ENCODE measurements at regions not wholly inside any gene's neighbourhood (a gene's known extent, or its start where the extent isn't known, plus 50 kb on each side); places are given as distances from the start of the nearest gene placed in this dataset.
"Not testable (repeated sequence)": the region's sequence is repeated elsewhere in the genome, so short reads cannot be mapped to it uniquely, and the experiment has no call there.

DNA sequence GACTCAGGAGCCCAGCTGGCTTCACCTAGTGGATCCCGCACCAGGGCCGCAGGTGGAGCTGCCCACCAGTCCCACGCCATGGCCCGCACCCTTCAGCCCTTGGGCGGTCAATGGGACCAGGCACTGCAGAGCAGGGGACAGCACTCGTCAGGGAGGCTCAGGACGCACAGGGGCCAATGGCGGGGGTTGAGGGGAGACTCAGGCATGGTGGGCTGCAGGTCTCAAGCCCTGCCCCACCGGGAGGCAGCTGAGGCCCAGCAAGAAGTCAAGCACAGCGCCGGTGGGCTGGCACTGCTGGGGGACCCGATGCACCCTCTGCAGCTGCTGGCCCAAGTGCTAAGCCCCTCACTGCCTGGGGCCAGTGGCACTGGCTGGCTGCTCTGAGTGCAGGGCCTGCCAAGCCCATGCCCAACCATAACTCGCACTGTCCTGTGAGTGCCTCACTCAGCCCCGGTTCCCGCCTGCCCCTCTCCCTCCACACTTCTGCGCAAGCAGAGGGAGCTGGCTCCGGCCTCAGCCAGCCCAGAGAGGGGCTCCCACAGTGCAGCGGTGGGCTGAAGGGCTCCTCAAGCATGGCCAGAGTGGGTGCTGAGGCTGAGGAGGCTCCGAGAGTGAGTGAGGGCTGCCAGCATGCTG lies 111.7 kb upstream of the PGR start:
- H3K79me2 ChIP-seq (ENCODE audit: insufficient read depth): no peaks in the 10 kb centered on the region
- H3F3A ChIP-seq (ENCODE audit: insufficient read depth): no peaks in the 10 kb centered on the region
- WGBS, 2 experiments (ENCODE audit: low coverage in 1 of 2, low lambda C conversion rate in 2 of 2, missing lambda C conversion rate in 2 of 2): 65% methylated on average over 19 of the region's 19 CpGs
- TF ChIP-seq EZH2phosphoT487 (IDR thresholded peaks at IDR 0.05; ENCODE audit: insufficient read depth, low read depth): no peak
- in situ Hi-C loops (cut with MboI): no loop called here
- no peak overlapping the region for H3K9ac ChIP-seq
- no peaks in the 10 kb centered on the region for H4K20me1 ChIP-seq (ENCODE audit: insufficient read depth)
- H2AFZ ChIP-seq: no peak overlapping the region
- no peaks in the 10 kb centered on the region for H3K9me2 ChIP-seq (ENCODE audit: insufficient read depth)
- H3K9me3 ChIP-seq (ENCODE audit: low read depth): no peaks in the 10 kb centered on the region
- H3K27ac ChIP-seq: no peak overlapping the region
- no peak for DNase-seq
- no peak overlapping the region for H3K4me2 ChIP-seq (ENCODE audit: unreplicated experiment)
- no peak overlapping the region for H3K4me3 ChIP-seq
- no peaks in the 10 kb centered on the region for H3K27me3 ChIP-seq (replicated peaks; ENCODE audit: insufficient read depth)
- no peaks in the 10 kb centered on the region for H3K4me1 ChIP-seq (ENCODE audit: insufficient read depth)
- H3K36me3 ChIP-seq (ENCODE audit: low read depth): no peaks in the 10 kb centered on the region

DNA sequence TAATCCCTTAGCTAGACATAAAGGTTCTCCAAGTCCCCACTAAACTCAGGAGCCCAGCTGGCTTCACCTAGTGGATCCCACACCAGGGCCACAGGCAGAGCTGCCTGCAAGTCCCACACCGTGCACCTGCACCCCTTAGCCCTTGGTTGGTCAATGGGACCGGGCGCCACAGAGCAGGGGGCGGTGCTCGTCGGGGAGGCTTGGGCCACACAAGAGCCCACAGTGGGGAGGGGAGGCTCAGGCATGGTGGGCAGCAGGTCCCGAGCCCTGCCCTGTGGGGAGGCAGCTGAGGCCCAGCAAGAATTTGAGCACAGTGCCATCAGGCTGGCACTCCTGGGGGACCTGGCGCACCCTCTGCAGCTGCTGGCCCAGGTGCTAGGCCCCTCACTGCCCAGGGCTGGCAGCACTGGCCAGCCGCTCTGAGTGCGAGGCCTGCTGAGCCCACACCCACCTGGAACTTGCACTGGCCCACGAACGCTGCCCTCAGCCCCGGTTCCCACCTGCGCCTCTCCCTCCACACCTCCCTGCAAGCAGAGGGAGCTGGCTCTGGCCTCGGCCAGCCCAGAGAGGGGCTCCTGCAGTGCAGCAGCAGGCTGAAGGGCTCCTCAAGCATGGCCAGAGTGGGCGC lies 101.7 kb upstream of the PGR start:
- H3K4me2 ChIP-seq (ENCODE audit: unreplicated experiment); H3K9ac ChIP-seq; H3F3A ChIP-seq (ENCODE audit: insufficient read depth); H3K4me1 ChIP-seq (ENCODE audit: insufficient read depth); H3K27me3 ChIP-seq (replicated peaks; ENCODE audit: insufficient read depth); H3K27ac ChIP-seq; H3K4me3 ChIP-seq; H4K20me1 ChIP-seq (ENCODE audit: insufficient read depth); H3K9me3 ChIP-seq (ENCODE audit: low read depth); H3K79me2 ChIP-seq (ENCODE audit: insufficient read depth); in situ Hi-C loops (cut with MboI); H3K36me3 ChIP-seq (ENCODE audit: low read depth); H3K9me2 ChIP-seq (ENCODE audit: insufficient read depth); DNase-seq; H2AFZ ChIP-seq: not testable (repeated sequence)
- 52 to 65% methylated on average over 9 to 13 of the region's 16 CpGs for WGBS, 2 experiments (ENCODE audit: low coverage in 1 of 2, low lambda C conversion rate in 2 of 2, missing lambda C conversion rate in 2 of 2)

DNA sequence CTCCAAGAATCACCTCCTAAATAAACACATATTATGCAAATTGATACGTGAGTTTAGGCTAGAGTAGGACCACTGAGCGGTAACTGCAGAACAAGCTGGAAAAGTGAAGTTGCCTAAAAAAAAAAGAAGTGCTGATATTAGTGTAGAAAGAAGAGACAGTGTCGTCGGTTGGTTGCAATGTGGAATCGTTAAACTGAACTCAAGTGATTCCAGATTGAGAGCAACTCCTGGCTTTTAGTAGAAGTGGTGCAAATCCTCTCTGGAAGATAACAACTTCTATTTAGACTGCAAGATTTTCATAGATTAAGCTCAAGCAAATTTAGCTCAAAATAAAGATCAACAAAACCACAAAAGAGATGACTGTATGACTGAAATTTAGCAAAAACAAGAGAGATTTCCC lies 97.0 kb upstream of the PGR start:
- 1 to 6% methylated on average over 5 of the region's 5 CpGs for WGBS, 2 experiments (ENCODE audit: low coverage in 1 of 2, low lambda C conversion rate in 2 of 2, missing lambda C conversion rate in 2 of 2)

DNA sequence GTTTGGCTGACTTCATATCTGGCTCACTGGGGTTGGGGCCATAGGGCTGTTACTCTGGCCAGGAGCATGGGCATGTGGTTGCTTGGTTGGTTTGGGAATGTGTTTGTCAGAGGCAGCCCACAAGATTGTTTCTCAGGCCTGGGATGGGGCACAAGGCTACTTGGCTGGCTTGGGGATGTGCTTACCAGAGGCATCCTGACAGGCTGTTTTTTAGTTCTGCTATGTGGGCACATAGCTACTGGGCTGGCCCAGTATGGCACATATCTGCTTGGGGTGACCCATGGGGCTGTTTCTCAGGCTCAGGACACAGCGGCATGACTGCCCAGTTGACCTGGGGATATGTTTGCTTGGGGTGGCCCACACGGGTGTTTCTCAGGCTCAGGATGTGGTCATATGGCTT lies 94.6 kb upstream of the PGR start:
- H3K4me3 ChIP-seq: no peak overlapping the region
- DNase-seq: no peak
- no peaks in the 10 kb centered on the region for H3K36me3 ChIP-seq (ENCODE audit: low read depth)
- no peak overlapping the region for H2AFZ ChIP-seq
- in situ Hi-C loops (cut with MboI): no loop called here
- no peak overlapping the region for H3K27ac ChIP-seq
- no peaks in the 10 kb centered on the region for H3F3A ChIP-seq (ENCODE audit: insufficient read depth)
- no peaks in the 10 kb centered on the region for H3K27me3 ChIP-seq (replicated peaks; ENCODE audit: insufficient read depth)
- 18 to 30% methylated on average over 2 of the region's 2 CpGs for WGBS, 2 experiments (ENCODE audit: low coverage in 1 of 2, low lambda C conversion rate in 2 of 2, missing lambda C conversion rate in 2 of 2)
- no peaks in the 10 kb centered on the region for H3K9me3 ChIP-seq (ENCODE audit: low read depth)
- no peaks in the 10 kb centered on the region for H4K20me1 ChIP-seq (ENCODE audit: insufficient read depth)
- no peaks in the 10 kb centered on the region for H3K79me2 ChIP-seq (ENCODE audit: insufficient read depth)
- no peaks in the 10 kb centered on the region for H3K9me2 ChIP-seq (ENCODE audit: insufficient read depth)
- H3K4me2 ChIP-seq (ENCODE audit: unreplicated experiment): no peak overlapping the region
- no peak overlapping the region for H3K9ac ChIP-seq
- no peaks in the 10 kb centered on the region for H3K4me1 ChIP-seq (ENCODE audit: insufficient read depth)
- no peak for TF ChIP-seq EZH2 (IDR thresholded peaks at IDR 0.05; ENCODE audit: insufficient read depth, poor library complexity, severe bottlenecking)
- TF ChIP-seq EZH2phosphoT487 (IDR thresholded peaks at IDR 0.05; ENCODE audit: insufficient read depth, low read depth): no peak

More for the DNA sequence above, 97.0 kb upstream of the PGR start:
- Histone ChIP-seq H3K4me3 (no peak overlapping the region), H3K9ac (no peak overlapping the region), H3K36me3 (ENCODE audit: low read depth) (no peaks in the 10 kb centered on the region), H4K20me1 (ENCODE audit: insufficient read depth) (no peaks in the 10 kb centered on the region), H3K4me2 (ENCODE audit: unreplicated experiment) (no peak overlapping the region), H3F3A (ENCODE audit: insufficient read depth) (no peaks in the 10 kb centered on the region), H3K9me3 (ENCODE audit: low read depth) (no peaks in the 10 kb centered on the region), H3K9me2 (ENCODE audit: insufficient read depth) (no peaks in the 10 kb centered on the region), H3K79me2 (ENCODE audit: insufficient read depth) (no peaks in the 10 kb centered on the region), H3K27ac (no peak overlapping the region), H3K4me1 (ENCODE audit: insufficient read depth) (no peaks in the 10 kb centered on the region), H3K27me3 (replicated peaks; ENCODE audit: insufficient read depth) (no peaks in the 10 kb centered on the region), H2AFZ (no peak overlapping the region)
- TF ChIP-seq EZH2phosphoT487 (IDR thresholded peaks at IDR 0.05; ENCODE audit: insufficient read depth, low read depth): no peak
- no peak for TF ChIP-seq EZH2 (IDR thresholded peaks at IDR 0.05; ENCODE audit: insufficient read depth, poor library complexity, severe bottlenecking)
- DNase-seq: no peak
- in situ Hi-C loops (cut with MboI): no loop called here

DNA sequence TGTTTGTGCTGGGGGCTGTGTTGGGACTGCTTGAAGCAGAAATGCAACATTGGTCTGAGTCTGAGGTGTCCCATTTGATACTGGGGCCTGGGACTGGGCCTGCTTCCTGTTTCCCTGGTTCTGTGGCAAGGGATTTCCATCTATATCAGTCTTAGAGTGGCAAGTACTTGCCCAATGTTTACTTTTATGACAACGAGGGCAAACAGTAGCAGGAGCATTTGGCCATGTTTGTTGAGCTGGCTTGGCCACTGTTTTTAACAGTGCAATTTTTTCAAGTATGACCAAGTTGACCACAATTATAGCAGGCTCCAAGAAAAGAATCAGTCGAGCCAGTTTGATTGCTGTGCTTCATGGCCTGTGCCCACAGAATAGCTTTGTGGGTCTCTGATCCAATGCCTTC lies 88.5 kb upstream of the PGR start:
- H3K27me3 ChIP-seq (replicated peaks; ENCODE audit: insufficient read depth); H3K9ac ChIP-seq; H4K20me1 ChIP-seq (ENCODE audit: insufficient read depth); H3K79me2 ChIP-seq (ENCODE audit: insufficient read depth); H2AFZ ChIP-seq; H3K9me2 ChIP-seq (ENCODE audit: insufficient read depth); H3K27ac ChIP-seq; in situ Hi-C loops (cut with MboI); H3F3A ChIP-seq (ENCODE audit: insufficient read depth); H3K4me2 ChIP-seq (ENCODE audit: unreplicated experiment); H3K36me3 ChIP-seq (ENCODE audit: low read depth); H3K4me1 ChIP-seq (ENCODE audit: insufficient read depth); H3K4me3 ChIP-seq; DNase-seq; H3K9me3 ChIP-seq (ENCODE audit: low read depth): not testable (repeated sequence)
- WGBS, 2 experiments (ENCODE audit: low coverage in 1 of 2, low lambda C conversion rate in 2 of 2, missing lambda C conversion rate in 2 of 2): 6 to 13% methylated on average over 2 of the region's 2 CpGs

DNA sequence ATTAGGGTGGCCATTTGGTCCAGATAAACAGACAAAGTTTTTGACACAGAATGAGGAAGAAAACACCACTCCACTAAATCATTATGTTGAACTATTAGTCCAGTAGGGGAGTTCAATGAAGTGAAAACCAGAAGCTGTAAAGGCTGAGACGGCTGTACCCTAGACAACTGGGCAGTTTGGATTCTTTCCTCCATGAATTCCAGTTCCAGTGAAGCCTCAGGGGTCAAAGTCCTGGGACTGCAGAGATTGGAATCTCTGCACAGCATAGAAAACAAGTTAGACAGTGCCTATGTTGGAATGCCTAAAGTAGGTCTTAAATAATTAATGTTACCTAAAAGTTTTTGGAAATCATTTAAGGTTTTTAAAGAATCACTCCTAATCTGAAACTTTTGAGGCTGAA lies 86.5 kb upstream of the PGR start:
- H3F3A ChIP-seq (ENCODE audit: insufficient read depth); H3K27me3 ChIP-seq (replicated peaks; ENCODE audit: insufficient read depth); H3K4me3 ChIP-seq; H4K20me1 ChIP-seq (ENCODE audit: insufficient read depth); H3K9me2 ChIP-seq (ENCODE audit: insufficient read depth); in situ Hi-C loops (cut with MboI); H3K9ac ChIP-seq; H3K27ac ChIP-seq; H2AFZ ChIP-seq; H3K36me3 ChIP-seq (ENCODE audit: low read depth); H3K79me2 ChIP-seq (ENCODE audit: insufficient read depth); H3K4me1 ChIP-seq (ENCODE audit: insufficient read depth); H3K9me3 ChIP-seq (ENCODE audit: low read depth); H3K4me2 ChIP-seq (ENCODE audit: unreplicated experiment); DNase-seq: not testable (repeated sequence)
- 10 to 29% methylated on average over 1 of the region's 1 CpG for WGBS, 2 experiments (ENCODE audit: low coverage in 1 of 2, low lambda C conversion rate in 2 of 2, missing lambda C conversion rate in 2 of 2)
